NCI-H345 treated with DMSO at 0.1 percent for 48 hours (cell line): ENCODE measurements at regions not wholly inside any gene's neighbourhood (a gene's known extent, or its start where the extent isn't known, plus 50 kb on each side); places are given as distances from the start of the nearest gene placed in this dataset.
"Not testable (repeated sequence)": the region's sequence is repeated elsewhere in the genome, so short reads cannot be mapped to it uniquely, and the experiment has no call there.

Experiments used
- DNase-seq: peaks from one replicate; lab custom pipeline; 2025; ENCODE audit not compliant: unreplicated experiment; lab: John Stamatoyannopoulos, UW

DNA sequence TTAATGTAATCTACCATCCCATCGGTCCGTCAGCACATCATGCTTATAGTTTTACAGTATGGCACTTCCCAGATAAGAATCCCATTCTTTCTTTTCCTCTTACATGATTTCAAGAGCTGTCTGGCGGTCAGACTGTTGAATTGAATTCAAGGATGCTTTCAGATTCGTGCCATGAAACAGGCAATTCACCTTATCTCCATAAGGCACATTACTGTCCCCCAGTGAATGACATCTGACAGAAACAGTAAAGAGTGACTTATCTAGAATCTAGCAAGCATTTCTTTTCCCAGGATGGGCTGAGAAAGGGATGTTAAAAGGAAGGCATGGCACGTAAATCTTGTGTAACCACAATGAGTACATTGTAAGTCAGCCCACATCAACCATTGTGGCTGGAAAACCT lies 61.1 kb upstream of the SEM1 start:
- no peak for DNase-seq

DNA sequence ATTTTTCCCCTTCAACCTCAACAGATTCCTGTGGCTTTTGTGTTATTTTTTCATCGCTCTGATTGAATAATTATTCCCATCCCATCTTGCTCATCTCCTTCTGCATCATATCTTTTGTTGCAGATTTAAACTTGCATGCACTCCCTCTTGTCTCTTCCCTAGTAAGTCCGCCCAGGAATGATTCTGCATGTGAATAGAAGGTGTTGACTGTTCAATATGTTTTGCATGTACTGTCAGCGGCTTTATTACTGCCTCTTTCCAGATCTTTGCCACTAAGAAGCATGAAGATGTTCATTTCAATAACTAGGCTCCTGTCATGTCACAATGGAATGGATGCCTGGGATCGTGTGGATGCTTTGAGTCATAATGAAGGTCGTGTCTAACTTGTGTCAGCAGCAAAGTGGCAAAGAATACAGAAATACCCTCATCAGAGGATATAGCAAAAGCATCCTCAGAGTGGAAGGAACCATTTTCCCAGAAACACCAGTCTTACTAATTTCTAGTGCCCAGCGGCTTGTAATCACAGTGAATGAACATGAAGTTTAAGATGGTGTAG lies 62.6 kb upstream of the SEM1 start:
- no peak for DNase-seq

- DNase-seq: no peak
Observed at GRCh38 chr7:96773483-96773882, 63.8 kb upstream of the SEM1 start.

GRCh38 chr7:96774358-96774757 lies 64.7 kb upstream of the SEM1 start:
- DNase-seq: no peak

DNA sequence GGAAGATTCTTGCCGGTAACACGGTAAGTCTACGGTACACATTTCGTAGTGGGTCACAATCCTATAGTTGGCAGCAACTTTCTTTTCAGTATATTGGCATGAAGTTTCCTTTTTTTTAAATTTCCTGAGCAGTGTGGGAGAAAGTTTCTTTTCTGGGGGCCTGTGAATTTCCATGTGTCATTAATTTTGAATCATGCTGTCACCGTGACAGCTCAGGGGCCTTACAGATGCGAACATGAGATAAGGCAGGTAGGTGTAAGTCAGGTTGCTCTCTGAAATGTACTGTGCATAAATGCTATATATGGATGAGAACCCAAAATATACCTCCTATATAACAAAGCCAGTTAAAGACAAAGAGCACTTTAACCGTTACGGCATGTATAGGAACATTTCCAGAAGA lies 65.4 kb upstream of the SEM1 start:
- DNase-seq: no peak

GRCh38 chr7:96778263-96778662 lies 68.6 kb upstream of the SEM1 start:
- DNase-seq: no peak

- DNase-seq: no peak
Observed at GRCh38 chr7:96781919-96782318, 72.3 kb upstream of the SEM1 start.

DNA sequence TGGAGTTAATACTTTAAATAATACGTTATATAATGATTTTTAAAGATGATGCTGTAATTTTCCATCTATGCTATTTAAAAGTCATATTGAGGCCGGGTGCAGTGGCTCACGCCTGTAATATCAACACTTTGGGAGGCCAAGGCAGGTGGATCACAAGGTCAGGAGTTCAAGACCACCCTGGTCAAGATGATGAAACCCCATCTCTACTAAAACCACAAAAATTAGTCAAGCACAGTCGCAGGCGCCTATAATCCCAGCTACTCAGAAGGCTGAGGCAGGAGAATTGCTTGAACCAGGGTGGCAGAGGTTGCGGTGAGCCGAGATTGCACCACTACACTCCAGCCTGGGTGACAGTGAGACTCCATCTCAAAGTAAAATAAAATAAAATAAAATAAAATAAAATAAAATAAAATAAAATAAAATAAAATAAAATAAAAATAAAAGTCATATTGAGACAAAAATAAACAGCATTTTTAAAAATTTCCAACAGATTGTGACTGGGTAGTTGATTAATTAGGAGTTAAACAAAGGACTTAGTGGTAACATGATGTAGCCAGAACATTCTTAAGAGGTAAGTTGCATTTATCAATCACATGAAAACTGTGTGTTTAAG lies 73.1 kb upstream of the SEM1 start:
- DNase-seq: not testable (repeated sequence)

DNA sequence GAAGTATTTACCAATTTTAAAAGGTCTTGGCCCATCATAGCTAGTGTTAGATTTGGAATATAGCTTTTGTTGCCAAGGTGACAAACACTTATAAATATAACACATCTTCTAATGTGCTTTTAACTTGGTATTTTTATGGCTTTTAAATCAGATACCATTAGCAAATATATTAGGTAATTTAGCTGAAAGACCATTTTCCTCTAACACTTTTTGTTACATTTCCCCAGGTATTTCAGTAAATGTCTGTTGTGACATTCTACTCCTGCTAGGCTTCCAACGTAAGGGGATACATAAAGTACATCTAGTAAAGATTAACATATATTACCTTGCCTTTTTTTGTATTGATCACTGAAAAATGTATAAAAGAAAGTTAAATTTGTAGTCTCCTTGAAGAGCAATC lies 75.0 kb upstream of the SEM1 start:
- DNase-seq: no peak

DNA sequence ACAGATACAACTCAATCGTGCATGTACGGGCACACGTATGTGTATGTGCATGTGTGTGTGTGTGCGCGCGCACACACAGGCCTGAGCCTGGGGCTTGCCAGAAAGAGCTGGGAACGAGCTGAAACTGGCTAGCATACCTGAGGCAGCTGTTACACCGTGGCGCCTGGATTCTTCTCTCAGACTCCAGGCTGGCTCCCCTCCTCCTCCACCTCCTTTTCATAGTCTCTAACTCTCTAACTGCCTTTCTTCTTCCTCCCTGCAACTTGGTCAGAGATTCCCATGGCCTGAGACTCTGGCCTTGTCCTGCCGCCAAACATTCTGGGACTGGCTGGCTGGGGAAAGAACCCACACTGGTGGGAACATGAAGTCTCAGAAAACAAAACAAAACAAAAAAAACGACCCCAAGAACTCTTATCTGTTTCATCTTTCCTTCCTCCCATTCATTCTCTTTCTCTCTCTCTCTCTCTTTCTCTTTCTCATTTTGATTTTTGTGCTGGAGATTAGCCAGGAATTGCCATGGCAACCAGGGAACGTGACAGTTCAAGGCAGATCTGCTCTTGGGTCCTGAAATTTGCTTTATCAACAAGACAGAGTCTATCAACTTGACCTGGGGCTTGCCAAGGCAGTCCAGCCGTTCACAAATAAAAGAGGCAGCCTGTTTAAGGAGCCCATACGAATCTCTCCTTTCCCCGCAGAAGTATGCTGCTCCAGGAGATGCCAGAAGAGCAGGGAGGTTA lies 76.8 kb upstream of the SEM1 start:
- DNase-seq: no peak

- DNase-seq: no peak
Observed at GRCh38 chr7:96786998-96787395, 77.4 kb upstream of the SEM1 start.

GRCh38 chr7:96789914-96790313 lies 80.3 kb upstream of the SEM1 start:
- DNase-seq: no peak

GRCh38 chr7:96792115-96792514 lies 82.5 kb upstream of the SEM1 start:
- DNase-seq: no peak

DNA sequence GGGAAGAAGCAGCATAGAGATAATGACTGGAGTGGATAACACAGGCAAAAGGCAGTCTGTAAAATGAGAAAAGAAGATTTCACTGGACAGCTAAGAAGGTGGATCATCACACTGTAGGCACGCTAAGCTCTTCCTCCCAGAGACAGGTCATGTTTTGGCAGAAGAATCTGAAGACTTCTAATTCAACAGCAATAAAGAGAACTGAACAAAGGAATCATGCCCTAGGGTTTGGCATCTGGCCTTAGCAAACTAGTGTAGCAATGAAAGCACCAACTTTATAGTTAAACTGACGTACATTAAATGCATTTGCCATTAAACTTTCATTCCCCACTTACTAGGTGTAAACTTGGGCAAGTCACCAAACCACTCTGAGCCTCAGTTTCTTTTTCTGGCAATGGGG lies 84.4 kb upstream of the SEM1 start:
- DNase-seq: no peak

- DNase-seq: no peak
Observed at GRCh38 chr7:96800122-96800521, 90.5 kb upstream of the SEM1 start.

- no peak for DNase-seq
Observed at GRCh38 chr7:96800824-96801223, 91.2 kb upstream of the SEM1 start.

GRCh38 chr7:96819111-96819700 lies 109.6 kb upstream of the SEM1 start:
- no peak for DNase-seq

GRCh38 chr7:96821131-96821530 lies 111.5 kb upstream of the SEM1 start:
- not testable (repeated sequence) for DNase-seq

DNA sequence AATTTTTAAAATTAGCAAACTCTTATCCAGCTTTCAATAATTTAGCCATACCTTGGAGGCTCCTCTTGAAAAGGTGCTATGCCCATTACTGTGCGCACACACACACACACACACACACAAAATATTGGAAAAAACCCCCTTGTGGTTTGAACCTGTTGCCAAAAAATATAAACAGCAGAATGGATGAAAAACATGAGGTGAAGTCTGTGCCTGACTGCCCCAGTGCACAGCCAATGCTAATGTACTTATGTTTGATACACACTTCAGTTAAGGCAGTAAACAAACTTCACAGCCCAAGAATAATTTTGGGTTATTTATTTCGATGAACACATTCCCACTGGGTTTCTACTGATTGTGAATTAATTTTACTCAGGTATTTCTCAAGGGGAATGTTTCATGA lies 113.2 kb upstream of the SEM1 start:
- DNase-seq: no peak

GRCh38 chr7:96823274-96823673 lies 113.6 kb upstream of the SEM1 start:
- DNase-seq: no peak

- DNase-seq: no peak
Observed at GRCh38 chr7:96824686-96825085, 115.0 kb upstream of the SEM1 start.

DNA sequence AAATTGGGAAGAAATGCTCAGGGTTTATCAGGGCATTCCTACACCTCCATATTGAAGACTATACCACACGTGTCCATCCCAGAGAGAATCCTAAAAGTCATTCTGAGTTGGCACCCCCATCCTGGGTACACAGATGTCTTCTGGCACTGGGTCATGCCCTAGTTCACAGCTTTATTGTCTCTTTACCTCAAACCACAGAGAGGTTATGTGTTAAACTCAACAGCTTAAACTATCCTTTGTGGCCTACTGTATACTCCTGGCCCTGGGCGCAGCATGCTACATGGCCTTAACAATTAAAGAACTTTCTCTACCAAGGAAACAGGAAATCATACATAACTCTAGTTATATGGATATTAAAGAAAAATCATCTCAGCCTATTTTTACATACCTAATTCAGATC lies 115.6 kb upstream of the SEM1 start:
- no peak for DNase-seq
